Endothelial cell of umbilical vein (primary cell): ENCODE measurements at regions not wholly inside any gene's neighbourhood (a gene's known extent, or its start where the extent isn't known, plus 50 kb on each side); places are given as distances from the start of the nearest gene placed in this dataset.

Experiments used
- BruUV-seq: library from RNA; stranded (reverse); fragments of 400-500 nt; replicated peaks from 2 replicates; lab custom pipeline; 2021; lab: Mats Ljungman, UMichigan
- CTCF ChIA-PET: fragments of 300-600, 350-600 bp; sonication (Branson Sonifier 250); formaldehyde crosslinking; loops from one replicate; lab custom pipeline; 2021; ENCODE audit warnings: antibody characterized with exemption, inconsistent platforms; lab: Charles Lee
- POLR2A ChIA-PET: fragments of 300-600, 350-600 bp; sonication (Branson Sonifier 250); formaldehyde crosslinking; loops from one replicate; lab custom pipeline; 2021; ENCODE audit warnings: antibody characterized with exemption, inconsistent platforms; lab: Charles Lee
- DNase-seq: peaks from one replicate; pipeline ENCODE4 v3.0.0-alpha.2; 2011; ENCODE audit warnings: low read depth, low spot score
- FAIRE-seq: peaks from 2 replicates; lab custom pipeline; 2011; peaks lifted over from hg19 to GRCh38; lab: Jason Lieb, UNC
- H2AFZ ChIP-seq: 2 replicates; pipeline ENCODE4 v1.6.0; 2012; ENCODE audit warnings: low read depth, low read length, control low read depth, inconsistent platforms
- H3K27ac ChIP-seq: 2 replicates; pipeline ENCODE4 v1.5.1; 2011; ENCODE audit warnings: low read depth, mild to moderate bottlenecking, control low read depth, low read length, moderate library complexity; ENCODE audit not compliant: insufficient read depth
- H3K27me3 ChIP-seq, 2 experiments: 2 replicates each; pipeline versions ENCODE4 v1.6.0 to v1.6.1; 2011; ENCODE audit warnings: low read length in 2 of 2, mixed read lengths in 1 of 2; ENCODE audit not compliant: control insufficient read depth in 2 of 2, insufficient read depth in 2 of 2
- H3K36me3 ChIP-seq, 2 experiments: 2 replicates in 1 of 2; 3 replicates in 1 of 2; pipeline ENCODE4 v1.5.1; 2011; ENCODE audit warnings: low read length in 2 of 2, mild to moderate bottlenecking in 1 of 2, moderate library complexity in 1 of 2; ENCODE audit not compliant: control insufficient read depth in 2 of 2, insufficient read depth in 2 of 2; ENCODE audit errors: extremely low read depth in 1 of 2
- H3K4me1 ChIP-seq: 3 replicates; pipeline ENCODE4 v1.5.1; 2011; ENCODE audit warnings: mild to moderate bottlenecking, low read length; ENCODE audit not compliant: control insufficient read depth, insufficient read depth; ENCODE audit errors: extremely low read depth
- H3K4me2 ChIP-seq: 2 replicates; pipeline ENCODE4 v1.6.1; 2011; ENCODE audit warnings: low read length, control low read depth, mixed read lengths; ENCODE audit not compliant: insufficient read depth
- H3K4me3 ChIP-seq, 3 experiments: fragments of 200-600 bp in 1 of 3; sonication (generic), shearing (Covaris generic) in 1 of 3; replicated peaks in 1 of 3; 2 replicates each; pipeline ENCODE4 v1.5.1; 2011 to 2016; ENCODE audit warnings: control low read depth in 3 of 3, low read length in 3 of 3, mild to moderate bottlenecking in 2 of 3, inconsistent platforms in 1 of 3, low read depth in 1 of 3, moderate library complexity in 1 of 3; ENCODE audit not compliant: insufficient read depth in 1 of 3
- H3K79me2 ChIP-seq: 2 replicates; pipeline ENCODE4 v1.6.0; 2012; ENCODE audit warnings: low read length, inconsistent platforms; ENCODE audit not compliant: control insufficient read depth, insufficient read depth
- H3K9ac ChIP-seq: replicated peaks from 2 replicates; pipeline ENCODE3; 2011; ENCODE audit warnings: low read length, control low read depth; ENCODE audit not compliant: insufficient read depth; ENCODE audit errors: extremely low read depth
- H3K9me1 ChIP-seq: replicated peaks from 3 replicates; pipeline ENCODE4 v1.6.0; 2011; ENCODE audit warnings: mild to moderate bottlenecking, low read length; ENCODE audit not compliant: control insufficient read depth, insufficient read depth; ENCODE audit errors: extremely low read depth
- H3K9me3 ChIP-seq: replicated peaks from 2 replicates; pipeline ENCODE4 v1.5.1; 2012; ENCODE audit warnings: low read length, inconsistent platforms; ENCODE audit not compliant: control insufficient read depth, insufficient read depth
- H4K20me1 ChIP-seq: replicated peaks from 2 replicates; pipeline ENCODE3; 2011; ENCODE audit warnings: mild to moderate bottlenecking, low read length; ENCODE audit not compliant: control insufficient read depth, insufficient read depth; ENCODE audit errors: extremely low read depth
- CTCF ChIP-seq, 2 donors: IDR thresholded peaks; 1 replicate in 1 of 2; 2 replicates in 1 of 2; pipeline ENCODE4 v1.5.1; 2011; ENCODE audit warnings: low read length in 2 of 2, mild to moderate bottlenecking in 2 of 2, moderate library complexity in 2 of 2, control low read depth in 1 of 2, inconsistent platforms in 1 of 2, low read depth in 1 of 2; ENCODE audit not compliant: insufficient read depth in 1 of 2; ENCODE audit errors: extremely low read depth in 1 of 2
- EZH2 ChIP-seq: IDR thresholded peaks from 2 replicates; pipeline ENCODE4 v1.6.1; 2012; ENCODE audit warnings: borderline replicate concordance, low read depth, mild to moderate bottlenecking, moderate library complexity, low read length, inconsistent platforms; ENCODE audit not compliant: severe bottlenecking
- FOS ChIP-seq: IDR thresholded peaks from 2 replicates; pipeline ENCODE4 v1.6.1; 2011; ENCODE audit warnings: mild to moderate bottlenecking, low read length, moderate library complexity, borderline replicate concordance; ENCODE audit not compliant: insufficient read depth
- GATA2 ChIP-seq: IDR thresholded peaks from 2 replicates; pipeline ENCODE4 v1.7.0; 2011; ENCODE audit warnings: low read depth, mild to moderate bottlenecking, moderate library complexity, mixed read lengths, low read length; ENCODE audit not compliant: insufficient read length, insufficient read depth
- JUN ChIP-seq: IDR thresholded peaks from 2 replicates; pipeline ENCODE4 v1.6.1; 2011; ENCODE audit warnings: borderline replicate concordance, low read depth; ENCODE audit not compliant: insufficient read length, insufficient read depth
- MAX ChIP-seq: IDR thresholded peaks from 2 replicates; pipeline ENCODE4 v1.6.1; 2011; ENCODE audit not compliant: insufficient read depth, insufficient read length
- MYC ChIP-seq: IDR thresholded peaks from one replicate; pipeline ENCODE4 v1.6.1; 2011; ENCODE audit warnings: mild to moderate bottlenecking, low read depth, low read length
- POLR2A ChIP-seq: IDR thresholded peaks from 2 replicates; pipeline ENCODE4 v1.6.1; 2012; ENCODE audit warnings: low read depth, mild to moderate bottlenecking, control low read depth, low read length
- POLR2AphosphoS5 ChIP-seq: IDR thresholded peaks from 2 replicates; pipeline ENCODE4 v1.6.1; 2012; ENCODE audit warnings: low read depth, mild to moderate bottlenecking, control low read depth, low read length, moderate library complexity; ENCODE audit not compliant: insufficient read depth
- dilution Hi-C: fragments of 300-500 bp; cut with MboI; formaldehyde crosslinking; loops from one replicate; pipeline ENCODE4 v1.15.0; 2019; ENCODE audit warnings: low sequenced_read_pairs; ENCODE audit not compliant: extremely low pct_ligation_motif_present
- intact Hi-C: fragments of 100-400 bp; cut with micrococcal nuclease; formaldehyde crosslinking; loops from one replicate; pipeline ENCODE4 v1.10.0; 2022

DNA sequence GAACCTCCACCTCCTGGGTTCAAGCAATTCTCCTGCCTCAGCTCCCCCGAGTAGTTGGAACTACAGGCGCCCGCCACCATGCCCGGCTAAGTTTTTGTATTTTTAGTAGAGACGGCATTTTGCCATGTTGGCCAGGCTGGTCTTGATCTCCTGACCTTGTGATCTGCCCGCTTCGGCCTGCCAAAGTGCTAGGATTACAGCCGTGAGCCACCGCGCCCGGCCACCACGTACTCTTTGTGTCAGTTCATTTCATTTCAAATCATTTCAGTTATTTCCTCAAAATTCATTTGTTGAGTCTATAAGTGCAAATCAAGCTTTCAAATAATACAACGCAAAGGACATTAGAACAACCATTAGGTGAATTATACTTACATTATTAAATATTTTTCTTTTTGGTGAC lies 943.8 kb downstream of the TYW1 start:
- CTCF ChIA-PET, result no interaction called here

More for the DNA sequence above, 943.8 kb downstream of the TYW1 start:
- Histone ChIP-seq H3K9ac (no peak overlapping the region), H3K27ac (no peak overlapping the region), H3K4me1 (no peaks in the 10 kb centered on the region), H3K9me3 (no peaks in the 10 kb centered on the region), H3K9me1 (no peaks in the 10 kb centered on the region), H3K79me2 (no peaks in the 10 kb centered on the region), H3K36me3 (no peaks in the 10 kb centered on the region), H3K4me3 (no peak overlapping the region), H3K27me3 (no peaks in the 10 kb centered on the region), H3K4me2 (no peak overlapping the region), H4K20me1 (no peaks in the 10 kb centered on the region), H2AFZ (no peak overlapping the region)
- FAIRE-seq (no peak), DNase-seq (no peak)
- POLR2A ChIA-PET, result no interaction called here
- intact Hi-C loops (no loop called here), dilution Hi-C loops (no loop called here)
- no TSS peak for BruUV-seq
- TF ChIP-seq MYC (no peak), FOS (no peak), POLR2AphosphoS5 (no peak), GATA2 (no peak), JUN (no peak), MAX (no peak), EZH2 (no peak), CTCF (IDR thresholded peaks at IDR 0.05; ENCODE audit: extremely low read depth in 1 of 2, insufficient read depth in 1 of 2, low read depth in 1 of 2, low read length in 2 of 2) (no peak), POLR2A (no peak)
